Choroid plexus epithelial cell (primary cell): ENCODE measurements at regions not wholly inside any gene's neighbourhood (a gene's known extent, or its start where the extent isn't known, plus 50 kb on each side); places are given as distances from the start of the nearest gene placed in this dataset.

Experiments
- DNase-seq: peaks from one replicate; pipeline ENCODE4 v3.0.0-alpha.2; 2010; ENCODE audit warnings: low read depth
- H3K4me3 ChIP-seq: 2 replicates; pipeline ENCODE4 v1.5.1; 2011; ENCODE audit warnings: low read depth, mild to moderate bottlenecking, control low read depth, low read length, moderate library complexity
- CTCF ChIP-seq: conservative IDR thresholded peaks from 2 replicates; pipeline ENCODE4 v1.5.1; 2011; ENCODE audit warnings: low read depth, mild to moderate bottlenecking, control low read depth, inconsistent platforms, low read length, moderate library complexity

GRCh38 chr2:157930728-157931127, 54.6 kb upstream of the ACVR1 start:
- no peak for DNase-seq
- no peak for TF ChIP-seq CTCF
- H3K4me3 ChIP-seq: no peak overlapping the region

- no peak for TF ChIP-seq CTCF
- H3K4me3 ChIP-seq: no peak overlapping the region
- DNase-seq: no peak
These were observed 53.9 kb upstream of the ACVR1 start for GRCh38 chr2:157929871-157930667.

GRCh38 chr2:157928372-157928771, 52.2 kb upstream of the ACVR1 start:
- no peak for DNase-seq
- no peak for TF ChIP-seq CTCF
- no peak overlapping the region for H3K4me3 ChIP-seq

- TF ChIP-seq CTCF: no peak
- no peak overlapping the region for H3K4me3 ChIP-seq
- no peak for DNase-seq
These were observed 51.0 kb upstream of the ACVR1 start for GRCh38 chr2:157927155-157927554.
